Muscle of arm (tissue), 1 donor: ENCODE measurements at regions not wholly inside any gene's neighbourhood (a gene's known extent, or its start where the extent isn't known, plus 50 kb on each side); places are given as distances from the start of the nearest gene placed in this dataset.
A peak's percentile ranks its signal among the peaks of the same experiment; 100 is the strongest.

Experiments used
- DNase-seq: peaks from one replicate; pipeline ENCODE4 v3.0.0-alpha.2; 2013

GRCh38 chr12:115176741-115177400 is 492.9 kb upstream of the TBX3 start:
- DNase-seq, result no peak

- DNase-seq, result no peak
These were observed 490.9 kb upstream of the TBX3 start for GRCh38 chr12:115174920-115175319.

- DNase-seq, result no peak
These were observed 488.5 kb upstream of the TBX3 start for GRCh38 chr12:115172521-115172920.

GRCh38 chr12:115169981-115170380 is 486.0 kb upstream of the TBX3 start:
- no peak for DNase-seq

GRCh38 chr12:115166698-115167315 is 482.8 kb upstream of the TBX3 start:
- no peak for DNase-seq

GRCh38 chr12:115163710-115164109 is 479.7 kb upstream of the TBX3 start:
- no peak for DNase-seq

GRCh38 chr12:115160271-115161128 is 476.5 kb upstream of the TBX3 start:
- DNase-seq, result no peak

- DNase-seq, result no peak
These were observed 474.8 kb upstream of the TBX3 start for GRCh38 chr12:115158816-115159215.

- DNase-seq, result no peak
These were observed 472.0 kb upstream of the TBX3 start for GRCh38 chr12:115155665-115156645.

- DNase-seq, result no peak
These were observed 465.9 kb upstream of the TBX3 start for GRCh38 chr12:115149685-115150378.

GRCh38 chr12:115149279-115149678 is 465.3 kb upstream of the TBX3 start:
- no peak for DNase-seq

GRCh38 chr12:115147916-115148315 is 463.9 kb upstream of the TBX3 start:
- no peak for DNase-seq

- no peak for DNase-seq
These were observed 462.5 kb upstream of the TBX3 start for GRCh38 chr12:115146453-115146852.

GRCh38 chr12:115144425-115144824 is 460.4 kb upstream of the TBX3 start:
- no peak for DNase-seq

- DNase-seq, result peak; percentile 20
These were observed 457.1 kb upstream of the TBX3 start for GRCh38 chr12:115140981-115141655.

GRCh38 chr12:115137812-115138521 is 454.0 kb upstream of the TBX3 start:
- no peak for DNase-seq

GRCh38 chr12:115135800-115136211 is 451.8 kb upstream of the TBX3 start:
- no peak for DNase-seq

GRCh38 chr12:115134298-115134697 is 450.3 kb upstream of the TBX3 start:
- DNase-seq, result no peak

GRCh38 chr12:115132905-115133304 is 448.9 kb upstream of the TBX3 start:
- DNase-seq, result no peak

- no peak for DNase-seq
These were observed 448.2 kb upstream of the TBX3 start for GRCh38 chr12:115132145-115132544.
